Natural killer cell treated with Interleukin-12 subunit alpha and Interleukin-12 subunit beta and Interleukin-15 and Interleukin-18, amount 100 ng/mL, for 72 hours (primary cell): ENCODE measurements at regions not wholly inside any gene's neighbourhood (a gene's known extent, or its start where the extent isn't known, plus 50 kb on each side); places are given as distances from the start of the nearest gene placed in this dataset.
A peak's percentile ranks its signal among the peaks of the same experiment; 100 is the strongest.

Experiments
- ATAC-seq, 2 donors: fragments of 150-1000 bp; cut with Tn5 transposase in 1 of 2; sonication (Bioruptor Pico), chemical (Tn5 transposase) in 1 of 2; 2 replicates each; pipeline ENCODE4 v1.10.0; 2021
- DNase-seq: peaks from one replicate; pipeline ENCODE4 v3.0.0; 2022; ENCODE audit warnings: low spot score
- H3K27ac Mint-ChIP-seq, 2 donors: 1 replicate in 1 of 2; 2 replicates in 1 of 2; pipeline ENCODE4 v1.8.0; 2022; ENCODE audit warnings: mixed read lengths in 2 of 2, mild to moderate bottlenecking in 1 of 2, moderate library complexity in 1 of 2
- H3K27me3 Mint-ChIP-seq, 2 donors: 1 replicate in 1 of 2; 2 replicates in 1 of 2; pipeline ENCODE4 v1.8.0; 2022; ENCODE audit warnings: mixed read lengths in 2 of 2
- H3K36me3 Mint-ChIP-seq: one replicate; pipeline ENCODE4 v1.8.0; 2022; ENCODE audit warnings: mixed read lengths
- H3K4me1 Mint-ChIP-seq, 2 donors: 1 replicate in 1 of 2; 2 replicates in 1 of 2; pipeline ENCODE4 v1.8.0; 2022; ENCODE audit warnings: low read depth in 2 of 2, mixed read lengths in 2 of 2, mild to moderate bottlenecking in 1 of 2
- H3K4me3 Mint-ChIP-seq: one replicate; pipeline ENCODE4 v1.8.0; 2022; ENCODE audit warnings: mixed read lengths
- H3K9me3 Mint-ChIP-seq: 2 replicates; pipeline ENCODE4 v1.8.0; 2022; ENCODE audit warnings: mixed read lengths

GRCh38 chr6:6844530-6844929 lies 256.0 kb downstream of the LY86 start:
- Mint-ChIP-seq H3K9me3 (peaks cover 10% of the 10 kb centered on the region), H3K36me3 (peaks cover 5% of the 10 kb centered on the region), H3K27me3 (peaks cover 13 to 17% of the 10 kb centered on the region in 2 donors), H3K4me3 (no peak overlapping the region), H3K27ac (no peak overlapping the region), H3K4me1 (peaks cover 0 to 4% of the 10 kb centered on the region in 2 donors)
- DNase-seq (no peak), ATAC-seq (no peak)

GRCh38 chr6:6845603-6846002 lies 257.1 kb downstream of the LY86 start:
- Mint-ChIP-seq H3K27ac (no peak overlapping the region), H3K4me3 (no peak overlapping the region), H3K36me3 (peaks cover 5% of the 10 kb centered on the region), H3K27me3 (peaks cover 13 to 17% of the 10 kb centered on the region in 2 donors), H3K4me1 (peaks cover 0 to 4% of the 10 kb centered on the region in 2 donors), H3K9me3 (peaks cover 10% of the 10 kb centered on the region)
- DNase-seq (no peak), ATAC-seq (no peak)

GRCh38 chr6:6847591-6847990 lies 259.1 kb downstream of the LY86 start:
- Mint-ChIP-seq H3K4me3 (no peak overlapping the region), H3K27me3 (peaks cover 6 to 12% of the 10 kb centered on the region in 2 donors), H3K27ac (no peak overlapping the region), H3K4me1 (peaks cover 0 to under 1% of the 10 kb centered on the region in 2 donors), H3K36me3 (peaks cover 5% of the 10 kb centered on the region), H3K9me3 (peaks cover 10% of the 10 kb centered on the region)
- no peak for DNase-seq
- ATAC-seq, result no peak

- no peak for DNase-seq
- no peak overlapping the region for H3K27ac Mint-ChIP-seq
- no peak overlapping the region for H3K4me3 Mint-ChIP-seq
- peaks cover 13 to 20% of the 10 kb centered on the region in 2 donors for H3K27me3 Mint-ChIP-seq
- H3K9me3 Mint-ChIP-seq, result peaks cover 2% of the 10 kb centered on the region
- H3K4me1 Mint-ChIP-seq, result peaks cover 4% of the 10 kb centered on the region in 2 donors
- H3K36me3 Mint-ChIP-seq, result peaks cover 1% of the 10 kb centered on the region
- peak in 1 of 2 donors; percentile 38 for ATAC-seq
Observed at GRCh38 chr6:6851059-6851948, 256.5 kb upstream of the RREB1 start.

- H3K4me1 Mint-ChIP-seq, result peaks cover 9% of the 10 kb centered on the region in 2 donors
- H3K36me3 Mint-ChIP-seq, result no peaks in the 10 kb centered on the region
- H3K27ac Mint-ChIP-seq, result no peak overlapping the region
- ATAC-seq, result no peak
- no peak for DNase-seq
- no peaks in the 10 kb centered on the region for H3K9me3 Mint-ChIP-seq
- H3K27me3 Mint-ChIP-seq, result peaks cover 17 to 24% of the 10 kb centered on the region in 2 donors
- H3K4me3 Mint-ChIP-seq, result no peak overlapping the region
Observed at GRCh38 chr6:6851949-6852261, 255.9 kb upstream of the RREB1 start.

- H3K27ac Mint-ChIP-seq, result peak overlapping the region in 1 of 2 donors; percentile 7
- H3K4me3 Mint-ChIP-seq, result peak overlapping the region; percentile 20
- H3K9me3 Mint-ChIP-seq, result no peaks in the 10 kb centered on the region
- no peak for DNase-seq
- H3K36me3 Mint-ChIP-seq, result no peaks in the 10 kb centered on the region
- peaks cover 9% of the 10 kb centered on the region in 2 donors for H3K4me1 Mint-ChIP-seq
- H3K27me3 Mint-ChIP-seq, result peaks cover 17 to 31% of the 10 kb centered on the region in 2 donors
- peak; percentile 63 to 72 for ATAC-seq
Observed at GRCh38 chr6:6856538-6857523, 250.9 kb upstream of the RREB1 start.

GRCh38 chr6:6857528-6857927 lies 250.2 kb upstream of the RREB1 start:
- Mint-ChIP-seq H3K36me3 (no peaks in the 10 kb centered on the region), H3K4me1 (peaks cover 9% of the 10 kb centered on the region in 2 donors), H3K27ac (peak overlapping the region in 1 of 2 donors; percentile 7), H3K4me3 (no peak overlapping the region), H3K27me3 (peaks cover 17 to 32% of the 10 kb centered on the region in 2 donors), H3K9me3 (no peaks in the 10 kb centered on the region)
- no peak for ATAC-seq
- DNase-seq, result no peak

GRCh38 chr6:6858533-6858982 lies 249.2 kb upstream of the RREB1 start:
- no peak for ATAC-seq
- H3K4me1 Mint-ChIP-seq, result peaks cover 9% of the 10 kb centered on the region in 2 donors

GRCh38 chr6:6859105-6859504 lies 248.7 kb upstream of the RREB1 start:
- no peak for ATAC-seq
- Mint-ChIP-seq H3K4me1 (peaks cover 9% of the 10 kb centered on the region in 2 donors), H3K36me3 (no peaks in the 10 kb centered on the region), H3K4me3 (no peak overlapping the region), H3K27me3 (peaks cover 17 to 32% of the 10 kb centered on the region in 2 donors), H3K9me3 (no peaks in the 10 kb centered on the region), H3K27ac (no peak overlapping the region)
- DNase-seq, result no peak

More at GRCh38 chr6:6858533-6858982, 249.2 kb upstream of the RREB1 start:
- H3K36me3 Mint-ChIP-seq, result no peaks in the 10 kb centered on the region
- no peak overlapping the region for H3K4me3 Mint-ChIP-seq
- no peak overlapping the region for H3K27ac Mint-ChIP-seq
- peaks cover 17 to 32% of the 10 kb centered on the region in 2 donors for H3K27me3 Mint-ChIP-seq
- no peaks in the 10 kb centered on the region for H3K9me3 Mint-ChIP-seq
- DNase-seq, result no peak

- DNase-seq, result no peak
- ATAC-seq, result no peak
- peaks cover 17 to 32% of the 10 kb centered on the region in 2 donors for H3K27me3 Mint-ChIP-seq
- no peak overlapping the region for H3K27ac Mint-ChIP-seq
- no peak overlapping the region for H3K4me3 Mint-ChIP-seq
- H3K9me3 Mint-ChIP-seq, result no peaks in the 10 kb centered on the region
- peaks cover 9% of the 10 kb centered on the region in 2 donors for H3K4me1 Mint-ChIP-seq
- no peaks in the 10 kb centered on the region for H3K36me3 Mint-ChIP-seq
Observed at GRCh38 chr6:6859722-6860121, 248.0 kb upstream of the RREB1 start.

- Mint-ChIP-seq H3K27me3 (peaks cover 16 to 32% of the 10 kb centered on the region in 2 donors), H3K4me1 (peaks cover 9% of the 10 kb centered on the region in 2 donors), H3K9me3 (no peaks in the 10 kb centered on the region), H3K4me3 (no peak overlapping the region), H3K27ac (no peak overlapping the region), H3K36me3 (no peaks in the 10 kb centered on the region)
- DNase-seq, result no peak
- ATAC-seq, result peak in 1 of 2 donors; percentile 43
Observed at GRCh38 chr6:6860863-6861262, 246.9 kb upstream of the RREB1 start.

- H3K4me3 Mint-ChIP-seq, result no peak overlapping the region
- no peaks in the 10 kb centered on the region for H3K9me3 Mint-ChIP-seq
Observed at GRCh38 chr6:6861351-6861894, 246.3 kb upstream of the RREB1 start.

GRCh38 chr6:6861995-6862394 lies 245.8 kb upstream of the RREB1 start:
- ATAC-seq (no peak), DNase-seq (no peak)
- Mint-ChIP-seq H3K4me3 (no peak overlapping the region), H3K9me3 (no peaks in the 10 kb centered on the region), H3K27ac (no peak overlapping the region), H3K4me1 (no peaks in the 10 kb centered on the region), H3K36me3 (no peaks in the 10 kb centered on the region), H3K27me3 (peaks cover 7 to 21% of the 10 kb centered on the region in 2 donors)

More at GRCh38 chr6:6861351-6861894, 246.3 kb upstream of the RREB1 start:
- ATAC-seq (no peak), DNase-seq (no peak)
- Mint-ChIP-seq H3K4me1 (peaks cover 3 to 4% of the 10 kb centered on the region in 2 donors), H3K27ac (no peak overlapping the region), H3K36me3 (no peaks in the 10 kb centered on the region), H3K27me3 (peaks cover 10 to 27% of the 10 kb centered on the region in 2 donors)
